SHP77 treated with DMSO at 0.1 percent for 48 hours (cell line): ENCODE measurements at regions not wholly inside any gene's neighbourhood (a gene's known extent, or its start where the extent isn't known, plus 50 kb on each side); places are given as distances from the start of the nearest gene placed in this dataset.

Experiments used
- DNase-seq: peaks from one replicate; lab custom pipeline; 2025; lab: John Stamatoyannopoulos, UW

DNA sequence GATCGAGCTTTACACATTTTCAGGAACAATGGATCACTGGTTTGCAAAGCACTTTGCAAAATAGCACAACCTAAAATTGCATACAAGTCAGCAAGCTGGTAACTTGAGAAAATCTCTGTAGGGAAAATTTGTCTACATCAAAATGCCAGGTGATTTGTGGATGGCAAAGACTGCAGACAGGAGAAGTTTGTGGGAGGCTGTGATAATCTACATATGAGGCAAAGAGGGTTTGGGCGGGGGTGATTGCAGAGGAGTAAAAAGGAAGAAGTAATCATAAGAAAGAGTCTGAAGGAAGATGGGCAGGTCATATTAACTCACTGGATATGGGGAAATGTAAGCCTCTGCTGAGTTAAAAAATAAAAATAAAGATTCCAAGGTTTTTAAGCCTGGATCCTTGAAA is 166.3 kb upstream of the STXBP5 start:
- no peak for DNase-seq

DNA sequence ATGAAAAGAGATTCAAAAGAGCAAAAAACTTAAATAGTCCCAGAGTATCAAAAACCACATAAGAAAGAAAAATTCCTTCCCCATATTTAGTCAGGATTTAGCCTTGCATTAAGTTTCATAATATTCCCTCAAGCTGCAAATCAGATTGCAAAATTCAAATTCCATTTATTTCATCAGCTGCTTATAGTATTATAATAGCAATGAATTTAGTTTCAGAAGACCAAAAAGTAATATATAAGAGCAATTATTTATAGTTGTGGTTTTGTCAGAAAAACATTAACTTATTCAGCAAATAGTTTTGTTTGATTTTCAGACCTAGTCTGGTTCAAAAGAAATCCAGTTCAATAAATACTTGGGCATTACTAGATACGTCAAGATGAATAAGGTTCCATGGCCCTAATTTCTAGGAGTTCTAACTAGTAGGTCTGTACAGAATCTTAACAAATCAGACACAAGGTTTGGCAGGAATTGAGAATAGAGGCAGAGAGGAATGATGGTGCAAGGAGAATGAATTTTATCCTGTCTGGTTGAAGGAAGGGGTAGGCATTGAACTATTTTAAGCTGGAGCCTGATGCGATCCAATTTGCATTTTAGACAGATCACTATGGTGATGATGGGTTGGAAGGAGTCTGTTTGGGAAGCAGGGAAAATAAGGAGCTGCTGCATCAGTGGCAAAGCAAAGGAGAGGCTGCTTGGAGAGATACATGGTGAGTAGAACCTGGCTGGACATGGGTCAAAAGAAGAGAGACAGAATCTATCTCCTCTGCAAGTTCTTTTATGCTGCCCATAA is 163.9 kb upstream of the STXBP5 start:
- no peak for DNase-seq

DNA sequence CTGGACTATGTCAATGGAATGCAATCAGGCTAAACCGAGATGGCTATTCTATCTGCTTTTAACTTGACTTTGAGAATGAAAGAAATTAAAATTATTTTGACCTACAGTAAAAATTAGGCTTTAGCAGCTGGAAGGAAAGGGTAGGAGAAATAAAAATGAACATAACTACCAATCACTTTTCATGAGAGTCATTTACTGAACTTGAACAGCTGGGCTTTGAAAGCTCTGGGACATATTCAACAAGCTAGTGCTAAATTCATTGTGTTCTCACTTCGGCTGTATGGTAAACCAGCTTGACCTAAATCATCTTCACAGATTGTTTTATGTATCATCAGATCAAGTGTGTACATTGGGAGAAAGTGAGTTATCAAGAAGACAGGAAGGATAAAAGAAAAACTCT is 161.5 kb upstream of the STXBP5 start:
- DNase-seq = no peak

DNA sequence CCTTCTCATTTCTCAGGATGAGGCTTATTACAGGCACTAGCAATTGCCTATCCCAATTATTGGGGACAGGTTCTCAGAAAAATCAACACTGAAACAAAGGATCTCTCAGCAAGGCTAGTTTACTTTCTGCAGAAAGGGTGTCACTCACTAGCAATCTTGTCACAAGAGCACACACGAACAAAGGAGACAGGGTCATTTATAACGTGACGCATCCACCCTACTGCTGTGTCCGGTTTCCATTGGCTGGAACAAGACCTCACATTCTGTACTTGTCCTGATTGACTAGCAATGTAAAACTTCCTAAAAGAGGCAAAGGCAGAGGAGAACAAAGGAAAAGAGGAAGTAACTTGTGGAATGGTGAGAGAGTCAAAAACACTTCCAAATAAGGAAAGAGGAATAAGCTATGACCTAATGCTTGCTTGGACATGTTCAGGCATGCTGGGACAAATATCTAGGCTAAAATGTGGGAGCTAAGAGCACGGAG is 160.2 kb upstream of the STXBP5 start:
- DNase-seq = no peak

DNA sequence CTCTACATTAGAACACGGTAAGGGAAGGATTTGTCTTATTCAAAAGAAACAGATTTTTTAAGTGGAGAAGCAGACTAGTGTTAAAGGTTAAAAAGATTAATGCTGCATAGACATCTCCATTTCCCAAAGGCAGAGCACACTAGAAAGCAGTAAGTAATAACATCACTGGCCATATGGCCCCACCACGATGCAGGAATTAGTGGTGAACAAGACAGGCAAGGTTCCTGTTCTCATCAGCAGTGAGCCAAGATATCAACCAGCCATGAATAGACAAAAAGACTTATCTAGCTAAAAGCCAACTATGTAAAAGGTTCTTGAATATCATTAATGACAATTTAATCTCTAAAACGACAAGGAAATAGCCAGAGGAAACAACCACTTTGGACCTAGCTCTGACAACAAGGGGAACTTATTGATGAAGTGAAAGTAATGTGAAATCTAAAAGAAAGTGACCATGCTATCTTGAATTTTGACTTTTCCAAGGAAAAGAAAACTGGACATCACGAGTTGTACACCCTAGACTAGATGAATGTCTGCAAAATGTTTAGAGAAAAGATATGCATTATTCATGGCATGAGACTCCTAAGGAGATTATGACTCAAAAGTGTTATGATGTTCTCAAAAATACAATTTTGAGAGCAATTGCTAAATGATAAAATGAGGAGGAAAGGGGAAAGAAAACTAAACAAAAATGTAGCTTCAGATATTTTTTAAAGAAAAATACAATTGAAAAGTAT is 157.9 kb upstream of the STXBP5 start:
- no peak for DNase-seq

DNA sequence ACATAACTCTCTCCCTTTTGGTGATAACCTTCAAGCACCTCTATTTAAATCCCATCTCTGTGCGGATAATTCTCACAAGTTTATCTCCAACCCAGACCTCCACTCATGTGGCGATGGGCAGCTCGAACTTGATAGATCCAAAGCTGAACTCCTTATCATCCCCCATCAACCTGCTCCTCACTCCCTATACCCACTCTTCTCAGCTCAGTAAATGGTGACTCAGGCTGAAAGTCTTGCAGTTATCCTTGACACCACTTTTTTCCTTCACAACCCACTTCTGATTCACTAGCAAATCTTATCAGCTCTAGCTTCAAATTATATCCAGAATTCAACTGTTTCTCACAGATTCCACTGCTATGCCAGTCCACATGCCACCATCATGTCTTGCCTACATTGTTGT is 155.3 kb upstream of the STXBP5 start:
- DNase-seq = no peak

DNA sequence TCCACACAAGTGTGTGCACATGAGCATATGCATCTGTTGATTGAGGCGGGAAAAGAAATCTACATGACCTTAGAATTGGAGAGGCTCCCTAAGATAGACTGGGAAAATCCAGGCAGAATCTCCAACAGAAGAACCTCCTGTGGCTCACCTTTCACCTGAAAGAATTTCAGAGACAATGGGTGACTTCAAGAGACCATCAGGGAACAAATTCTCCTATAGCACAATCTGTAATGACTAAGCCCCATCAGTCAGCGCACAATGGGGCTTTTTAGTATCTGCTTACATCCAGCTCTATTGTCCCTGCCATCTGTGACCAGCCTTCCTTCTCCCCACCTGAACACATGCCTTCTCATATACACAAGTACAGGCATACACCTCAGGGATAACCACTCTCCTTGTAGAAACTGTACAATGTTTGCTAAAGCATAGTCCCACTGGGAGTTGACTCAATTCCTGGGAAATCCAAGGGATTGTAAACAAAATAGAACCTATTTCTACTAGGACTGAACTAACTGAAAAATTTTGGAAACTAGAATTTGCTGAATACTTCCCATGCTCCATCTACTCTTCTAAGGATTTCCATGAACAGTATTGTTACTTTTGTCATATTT is 150.8 kb upstream of the STXBP5 start:
- no peak for DNase-seq

DNA sequence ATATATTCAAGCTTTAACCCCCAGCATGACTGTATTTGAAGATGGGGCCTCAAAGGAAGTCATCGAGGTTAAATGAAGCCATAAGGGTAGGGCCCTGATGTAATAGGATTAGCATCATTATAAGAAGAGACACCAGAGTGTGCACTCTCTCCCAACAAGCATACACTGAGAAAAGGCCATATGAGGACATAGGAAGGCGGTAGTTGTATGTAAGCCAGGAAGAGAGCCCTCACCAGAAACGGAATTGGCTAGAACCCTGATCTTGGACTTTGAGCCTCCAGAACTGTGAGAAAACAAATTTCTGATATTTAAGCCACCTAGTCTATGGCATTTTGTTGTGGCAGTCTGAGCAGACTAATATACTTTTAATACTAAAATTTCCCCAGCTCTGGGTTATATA is 150.1 kb upstream of the STXBP5 start:
- DNase-seq = no peak

DNA sequence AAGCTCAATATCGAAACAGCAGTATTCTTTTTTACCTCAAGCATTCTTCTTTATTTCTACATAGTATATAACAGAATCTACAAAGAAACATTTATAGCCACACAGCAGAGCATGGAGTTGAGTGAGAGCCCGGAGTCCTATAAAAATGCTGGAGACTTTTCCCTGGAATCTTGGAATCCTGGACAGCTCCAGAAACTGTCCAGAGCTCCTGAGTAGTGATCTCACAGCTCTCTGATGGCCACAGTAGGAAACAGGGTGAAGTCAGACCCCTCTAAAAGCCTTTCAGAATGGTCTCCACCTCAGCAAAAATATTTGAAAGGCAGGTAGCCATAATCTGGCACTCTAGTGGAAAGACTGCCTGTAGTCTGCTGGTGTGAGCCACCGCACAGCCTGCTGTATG is 149.3 kb upstream of the STXBP5 start:
- DNase-seq = no peak

DNA sequence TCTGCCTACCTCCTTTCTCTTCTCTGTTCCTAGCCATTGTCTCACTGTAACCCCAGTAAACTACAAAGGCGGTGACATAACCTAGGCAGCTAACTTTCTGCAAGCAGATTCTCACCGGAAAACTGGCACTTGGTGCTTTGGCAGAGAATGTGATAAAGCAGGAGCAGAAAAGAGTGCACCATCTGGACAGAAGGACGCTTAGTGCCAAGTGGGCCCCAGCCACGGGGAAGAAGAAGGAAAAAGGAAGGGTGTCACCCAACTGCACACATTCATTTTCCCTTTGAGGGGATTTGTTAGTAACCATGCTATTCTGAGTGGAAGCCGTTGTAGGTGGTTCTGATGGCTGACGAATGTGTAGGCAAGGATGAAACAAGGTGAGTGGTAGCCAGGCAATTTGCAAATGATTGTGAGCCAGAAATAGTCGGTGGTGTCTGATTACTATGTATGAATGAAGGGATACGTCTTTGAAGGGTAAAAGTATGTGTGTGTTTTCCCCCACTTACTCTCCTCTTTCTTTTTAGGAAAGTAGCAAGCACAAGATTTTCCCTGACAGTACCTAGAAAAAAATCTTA is 148.3 kb upstream of the STXBP5 start:
- no peak for DNase-seq

DNA sequence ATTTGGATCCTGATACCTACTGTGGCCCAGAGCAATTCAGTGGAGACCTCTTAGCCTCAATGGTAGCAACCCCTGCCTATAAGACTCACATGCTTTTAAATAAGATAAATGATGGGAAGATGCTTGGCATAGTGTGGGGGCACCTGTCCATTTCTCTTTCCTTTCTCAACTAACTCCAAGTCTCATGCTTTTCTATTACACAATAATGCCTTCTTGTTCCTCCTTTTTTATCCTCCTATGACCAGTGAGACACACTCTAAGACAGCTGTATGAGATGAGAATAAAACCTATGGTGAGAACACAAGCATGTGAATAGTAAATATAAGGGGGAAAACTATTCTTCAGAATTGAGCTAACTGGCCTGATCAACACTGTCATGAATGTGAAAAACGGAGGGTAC is 147.0 kb upstream of the STXBP5 start:
- no peak for DNase-seq

DNA sequence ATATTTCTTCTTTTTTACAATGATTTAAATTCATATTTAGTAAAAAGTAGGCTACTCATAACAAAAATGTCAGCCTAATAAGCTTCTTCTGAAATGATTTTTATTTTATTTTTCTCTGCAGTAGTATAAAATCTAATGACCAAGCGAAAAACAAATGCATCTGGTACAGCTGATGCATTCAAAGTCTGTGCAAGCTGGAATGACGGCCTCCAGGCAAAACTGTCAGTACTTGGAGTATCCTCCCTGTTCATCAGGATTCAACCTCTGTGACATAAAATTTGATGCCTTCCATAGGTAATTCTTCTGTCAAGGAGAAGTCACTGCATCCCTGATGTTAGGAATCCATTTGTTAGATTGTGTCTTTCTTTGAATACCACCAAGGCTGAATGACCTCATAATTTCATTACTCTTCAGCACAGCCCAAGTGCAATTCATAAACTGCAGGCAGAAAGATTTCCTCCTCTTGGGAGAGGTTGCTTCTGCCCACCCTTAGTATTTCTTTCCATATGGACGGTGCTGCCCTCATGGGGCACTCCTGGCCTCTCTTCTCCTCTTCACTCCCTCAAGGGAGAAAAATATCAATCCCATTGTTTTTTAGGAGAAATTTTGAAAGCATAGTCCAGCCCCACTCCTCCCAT is 146.4 kb upstream of the STXBP5 start:
- no peak for DNase-seq

DNA sequence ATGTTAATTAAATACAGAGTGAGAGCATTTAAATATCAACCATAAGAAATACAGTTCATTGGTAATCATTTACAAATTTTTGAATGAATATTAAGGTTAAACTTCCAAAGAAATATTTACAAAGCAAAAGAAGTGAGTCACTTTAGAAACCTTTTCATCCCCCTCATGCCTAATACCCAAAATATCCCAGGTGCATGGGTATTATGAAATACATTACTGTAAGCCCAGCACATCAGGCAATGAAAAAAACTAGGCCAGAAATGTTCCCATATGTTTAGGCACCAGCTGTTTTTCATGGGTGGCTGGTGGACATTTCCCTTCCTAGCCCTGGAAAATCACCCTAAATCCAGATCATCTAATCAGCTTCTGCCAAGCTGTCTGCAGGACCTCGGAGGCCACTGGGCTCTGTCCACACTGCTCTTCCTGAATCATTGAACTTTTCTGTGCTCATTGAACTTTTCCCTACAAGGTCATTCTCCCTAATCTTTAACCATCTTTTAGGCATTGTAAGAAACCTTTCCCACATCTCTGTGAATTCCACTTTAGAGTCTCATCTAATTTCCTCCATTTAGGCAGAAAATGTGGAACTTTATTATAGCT is 145.3 kb upstream of the STXBP5 start:
- DNase-seq = no peak

DNA sequence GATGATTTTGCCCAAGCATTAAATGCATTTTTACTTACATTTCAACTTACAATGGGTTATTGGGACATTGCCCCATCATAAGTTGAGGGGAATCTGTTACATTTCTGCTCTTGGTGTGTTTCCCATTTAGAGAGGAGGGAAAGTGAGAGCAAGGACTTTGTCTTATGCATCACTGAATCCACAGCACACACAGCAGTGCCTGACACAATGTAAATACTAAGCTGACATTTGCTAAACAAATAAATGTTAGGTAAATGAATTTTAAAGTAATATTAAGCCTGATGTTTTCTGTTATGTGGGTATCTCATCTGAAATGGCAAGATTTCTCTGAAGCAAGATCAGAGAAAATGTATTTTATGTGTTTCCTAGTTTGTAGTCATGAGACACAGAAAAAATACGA is 143.6 kb upstream of the STXBP5 start:
- peak; percentile 28 for DNase-seq

DNA sequence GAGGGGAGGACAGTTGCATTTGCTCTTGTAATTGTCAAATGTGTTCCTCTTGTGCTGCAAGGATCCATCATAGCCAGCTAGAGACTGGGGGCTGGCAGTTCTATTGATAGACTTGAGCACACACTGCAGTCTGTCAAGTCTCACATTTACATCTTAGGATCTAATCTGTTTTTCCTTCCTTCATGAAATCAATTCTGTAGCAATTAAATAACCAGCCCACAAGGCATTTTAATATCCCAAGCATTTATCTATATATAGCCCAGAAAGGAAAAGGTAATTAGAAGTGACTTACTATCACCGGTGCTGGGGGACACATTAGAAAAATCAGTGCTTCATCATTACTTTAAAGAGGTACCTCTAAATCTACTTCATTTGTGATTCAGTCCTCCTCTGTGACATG is 143.0 kb upstream of the STXBP5 start:
- DNase-seq = no peak

DNA sequence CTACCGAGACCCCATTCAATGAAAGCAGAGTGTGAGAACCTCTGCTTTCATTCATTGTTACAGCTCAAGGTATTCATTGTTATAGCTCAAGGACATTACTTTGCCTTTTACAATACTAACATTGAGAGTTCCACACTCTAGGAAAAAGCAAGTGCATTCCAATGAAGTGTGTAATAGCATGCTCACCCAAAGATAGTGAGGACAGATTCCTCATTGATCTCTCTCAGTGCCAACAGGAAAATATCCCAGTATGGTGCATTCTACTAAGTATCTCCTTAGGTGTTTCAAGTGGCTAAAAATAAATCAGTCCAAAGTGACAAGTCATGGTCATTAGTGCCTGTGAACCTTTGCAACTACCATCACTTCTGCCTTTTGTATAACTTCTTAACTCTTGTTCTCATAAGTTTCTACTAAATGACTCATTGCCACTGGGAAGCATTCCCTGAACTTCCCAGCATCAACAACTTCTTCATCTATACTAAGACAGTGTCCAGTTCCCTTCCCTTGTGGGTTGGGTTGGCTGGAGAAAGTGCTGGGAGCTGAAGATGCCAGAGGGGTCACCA is 140.7 kb upstream of the STXBP5 start:
- no peak for DNase-seq

DNA sequence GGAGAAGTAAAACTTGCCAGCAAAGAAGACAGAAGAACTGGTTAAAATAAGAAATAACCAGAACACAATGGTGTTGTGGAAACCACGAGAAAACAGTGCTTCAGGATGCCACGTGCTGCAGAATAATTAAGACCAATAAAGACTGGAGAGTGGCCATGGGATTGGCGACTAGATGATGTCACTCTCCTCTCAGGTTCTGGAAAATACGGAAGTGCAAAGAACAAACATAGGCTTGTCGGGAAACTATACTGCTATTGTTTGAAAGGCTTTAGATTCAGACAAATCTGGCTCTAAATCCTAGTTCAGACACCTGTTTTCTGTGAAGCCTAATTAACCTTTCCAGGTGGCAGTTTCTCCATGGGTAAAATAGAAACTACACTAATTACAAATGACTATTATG is 138.4 kb upstream of the STXBP5 start:
- peak; percentile 48 for DNase-seq

DNA sequence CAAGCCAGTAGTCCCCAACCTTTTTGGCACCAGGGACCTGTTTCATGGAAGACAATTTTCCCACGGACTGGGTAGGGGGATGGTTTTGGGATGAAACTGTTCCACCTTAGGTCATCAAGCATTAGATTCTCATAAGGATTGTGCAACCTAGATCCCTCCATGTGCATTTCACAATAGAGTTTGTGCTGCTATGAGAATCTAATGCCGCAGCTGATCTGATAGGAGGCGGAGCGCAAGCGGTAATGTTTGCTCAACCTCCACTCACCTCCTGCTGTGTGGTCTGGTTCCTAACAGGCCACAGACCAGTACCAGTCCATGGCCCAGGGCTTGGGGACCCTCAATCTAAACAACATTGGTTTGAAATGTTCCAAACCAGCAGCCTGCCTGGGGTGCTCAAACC is 137.0 kb upstream of the STXBP5 start:
- DNase-seq = no peak

DNA sequence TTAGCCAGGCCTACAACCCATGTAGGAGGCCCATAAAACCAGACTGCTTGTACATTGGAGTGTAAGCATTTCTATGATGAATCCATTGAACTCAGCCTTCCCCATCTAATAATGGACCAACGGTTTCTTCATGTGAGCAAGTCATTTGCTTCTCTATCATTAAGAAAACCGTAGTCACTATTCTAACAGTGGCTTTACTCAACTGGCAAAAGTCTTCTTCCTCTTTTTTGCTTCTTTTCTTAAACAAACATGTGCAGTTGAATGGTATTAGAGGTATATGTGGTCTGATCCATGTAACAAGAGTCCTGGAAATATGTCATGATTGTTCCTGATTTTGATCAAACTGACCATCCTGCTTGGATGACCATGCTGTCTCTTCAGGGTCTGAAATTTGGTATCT is 132.4 kb upstream of the STXBP5 start:
- no peak for DNase-seq

DNA sequence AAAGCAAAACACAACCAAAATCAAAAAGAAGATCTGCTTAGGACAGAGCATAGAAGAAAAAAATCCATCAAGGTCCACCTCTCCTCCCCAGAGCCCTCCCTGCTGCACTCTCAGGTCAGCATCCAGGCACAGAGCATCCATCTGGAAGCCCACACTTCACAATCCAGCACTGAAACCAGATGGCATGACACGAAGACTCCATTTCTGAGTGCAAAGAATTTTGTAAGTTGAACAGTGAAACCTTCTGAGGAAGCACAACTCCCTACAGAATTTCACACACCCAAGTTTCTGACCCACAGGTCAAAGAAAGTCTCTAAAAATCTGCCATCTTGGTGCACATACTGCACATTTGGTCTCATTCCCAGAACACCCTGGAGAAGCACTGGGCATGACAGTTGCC is 128.8 kb upstream of the STXBP5 start:
- DNase-seq = no peak

DNA sequence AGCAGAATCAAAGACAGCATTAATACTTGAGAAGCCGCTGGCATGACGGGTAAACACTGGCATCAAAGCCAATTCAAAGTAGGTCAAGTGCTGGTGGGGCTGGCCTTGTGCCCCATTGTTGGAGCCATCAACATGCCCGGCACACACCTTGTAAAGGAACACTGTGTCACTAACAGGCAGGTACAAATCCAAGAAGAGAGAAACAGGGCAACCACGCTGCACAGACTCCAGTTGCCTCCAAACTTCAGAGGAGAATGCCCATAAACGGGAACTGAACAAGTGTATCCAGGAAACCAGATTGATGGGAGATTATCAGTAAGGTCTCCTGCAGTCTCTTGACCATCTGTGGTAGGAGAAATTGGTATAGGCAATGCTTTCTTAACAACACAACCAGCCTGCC is 127.0 kb upstream of the STXBP5 start:
- no peak for DNase-seq

DNA sequence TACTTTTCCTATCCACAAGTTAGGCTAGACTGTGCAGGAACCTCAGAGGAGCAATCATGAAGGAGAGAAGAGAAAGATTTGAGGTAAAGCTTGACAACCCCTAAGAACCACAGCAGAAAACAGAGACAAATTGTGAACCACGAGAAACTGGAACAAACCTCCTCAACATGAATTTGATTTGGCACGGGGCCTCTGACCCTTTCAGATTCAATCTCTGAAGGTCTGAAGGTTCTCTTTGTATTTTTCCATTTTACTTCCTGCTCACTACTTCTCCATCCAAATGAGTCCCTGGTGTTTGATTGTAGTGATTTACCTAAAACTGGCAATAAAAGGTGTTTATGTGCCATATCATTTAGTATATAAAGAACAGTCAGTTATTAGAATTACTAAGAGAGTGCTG is 126.1 kb upstream of the STXBP5 start:
- DNase-seq = no peak
